ENCODE measurements at regions not wholly inside any gene's neighbourhood (a gene's known extent, or its start where the extent isn't known, plus 50 kb on each side); places are given as distances from the start of the nearest gene placed in this dataset.

GRCh38 chr22:46092670-46093410 lies 57.5 kb upstream of the PPARA start:
- H3F3A ChIP-seq (ENCODE audit: low read depth): no peaks in the 10 kb centered on the region
- H3K4me3 ChIP-seq: no peak overlapping the region
- H3K4me2 ChIP-seq: no peak overlapping the region
- H2AFZ ChIP-seq (replicated peaks): no peak overlapping the region
- H3K36me3 ChIP-seq: no peaks in the 10 kb centered on the region
- H3K9ac ChIP-seq: no peak overlapping the region
- no peaks in the 10 kb centered on the region for H3K27me3 ChIP-seq
- peak overlapping the region; percentile 86 for H3K27ac Mint-ChIP-seq
- H3K79me2 ChIP-seq (ENCODE audit: low read depth): no peaks in the 10 kb centered on the region
- no peak overlapping the region for H3K27ac ChIP-seq
- no peak for DNase-seq (ENCODE audit: low spot score)
- H3K36me3 Mint-ChIP-seq: no peaks in the 10 kb centered on the region
- H4K20me1 ChIP-seq (ENCODE audit: low read depth): no peaks in the 10 kb centered on the region
- H3K4me1 ChIP-seq: peaks cover 2% of the 10 kb centered on the region
- no peaks in the 10 kb centered on the region for H3K9me3 ChIP-seq (ENCODE audit: low read depth)
- peaks cover 9% of the 10 kb centered on the region for H3K27me3 Mint-ChIP-seq (ENCODE audit: insufficient read depth, low read depth)
- no peaks in the 10 kb centered on the region for H3K9me3 Mint-ChIP-seq
- no peak overlapping the region for H3K4me3 Mint-ChIP-seq
- peaks cover 5% of the 10 kb centered on the region for H3K4me1 Mint-ChIP-seq
- TF ChIP-seq CTCF (IDR thresholded peaks at IDR 0.05): no peak

GRCh38 chr22:46093796-46094195 lies 56.5 kb upstream of the PPARA start:
- Histone ChIP-seq H3K4me2 (no peak overlapping the region), H3K36me3 (no peaks in the 10 kb centered on the region), H3K4me3 (no peak overlapping the region), H3K27ac (no peak overlapping the region), H3K9me3 (ENCODE audit: low read depth) (no peaks in the 10 kb centered on the region), H2AFZ (replicated peaks) (no peak overlapping the region), H3K4me1 (no peaks in the 10 kb centered on the region), H3K79me2 (ENCODE audit: low read depth) (no peaks in the 10 kb centered on the region), H3K9ac (no peak overlapping the region), H4K20me1 (ENCODE audit: low read depth) (no peaks in the 10 kb centered on the region), H3K27me3 (no peaks in the 10 kb centered on the region), H3F3A (ENCODE audit: low read depth) (no peaks in the 10 kb centered on the region)
- Mint-ChIP-seq H3K4me3 (no peak overlapping the region), H3K4me1 (no peaks in the 10 kb centered on the region), H3K9me3 (no peaks in the 10 kb centered on the region), H3K27me3 (ENCODE audit: insufficient read depth, low read depth) (peaks cover 5% of the 10 kb centered on the region), H3K27ac (peak overlapping the region; percentile 32), H3K36me3 (no peaks in the 10 kb centered on the region)
- no peak for DNase-seq (ENCODE audit: low spot score)
- no peak for TF ChIP-seq EZH2 (IDR thresholded peaks at IDR 0.05)
- TF ChIP-seq EZH2phosphoT487 (IDR thresholded peaks at IDR 0.05): no peak
- no peak for TF ChIP-seq CTCF (IDR thresholded peaks at IDR 0.05)

- no peaks in the 10 kb centered on the region for H3K4me1 Mint-ChIP-seq
- no peak overlapping the region for H3K4me2 ChIP-seq
- no peaks in the 10 kb centered on the region for H3K9me3 Mint-ChIP-seq
- no peaks in the 10 kb centered on the region for H3K9me3 ChIP-seq (ENCODE audit: low read depth)
- H4K20me1 ChIP-seq (ENCODE audit: low read depth): no peaks in the 10 kb centered on the region
- no peak for TF ChIP-seq EZH2 (IDR thresholded peaks at IDR 0.05)
- H3F3A ChIP-seq (ENCODE audit: low read depth): no peaks in the 10 kb centered on the region
- H3K27me3 Mint-ChIP-seq (ENCODE audit: insufficient read depth, low read depth): peaks cover 5% of the 10 kb centered on the region
- H3K4me3 ChIP-seq: no peak overlapping the region
- no peaks in the 10 kb centered on the region for H3K36me3 Mint-ChIP-seq
- no peaks in the 10 kb centered on the region for H3K36me3 ChIP-seq
- no peak overlapping the region for H2AFZ ChIP-seq (replicated peaks)
- no peak overlapping the region for H3K27ac ChIP-seq
- no peaks in the 10 kb centered on the region for H3K79me2 ChIP-seq (ENCODE audit: low read depth)
- DNase-seq (ENCODE audit: low spot score): no peak
- no peaks in the 10 kb centered on the region for H3K27me3 ChIP-seq
- no peak overlapping the region for H3K27ac Mint-ChIP-seq
- H3K9ac ChIP-seq: no peak overlapping the region
- no peak overlapping the region for H3K4me3 Mint-ChIP-seq
- no peaks in the 10 kb centered on the region for H3K4me1 ChIP-seq
These were observed 55.6 kb upstream of the PPARA start for GRCh38 chr22:46094676-46095075.

GRCh38 chr22:46096051-46096450 lies 54.3 kb upstream of the PPARA start:
- Mint-ChIP-seq H3K4me1 (no peaks in the 10 kb centered on the region), H3K27me3 (ENCODE audit: insufficient read depth, low read depth) (peaks cover 7% of the 10 kb centered on the region), H3K4me3 (no peak overlapping the region), H3K27ac (no peak overlapping the region), H3K36me3 (no peaks in the 10 kb centered on the region), H3K9me3 (no peaks in the 10 kb centered on the region)
- Histone ChIP-seq H3K36me3 (no peaks in the 10 kb centered on the region), H2AFZ (replicated peaks) (no peak overlapping the region), H3K79me2 (ENCODE audit: low read depth) (no peaks in the 10 kb centered on the region), H3K9me3 (ENCODE audit: low read depth) (no peaks in the 10 kb centered on the region), H3F3A (ENCODE audit: low read depth) (no peaks in the 10 kb centered on the region), H3K4me1 (no peaks in the 10 kb centered on the region), H3K4me2 (no peak overlapping the region), H3K27ac (no peak overlapping the region), H3K9ac (no peak overlapping the region), H3K27me3 (no peaks in the 10 kb centered on the region), H3K4me3 (no peak overlapping the region), H4K20me1 (ENCODE audit: low read depth) (no peaks in the 10 kb centered on the region)
- DNase-seq (ENCODE audit: low spot score): no peak
- no peak for TF ChIP-seq EZH2 (IDR thresholded peaks at IDR 0.05)
- no peak for TF ChIP-seq EZH2phosphoT487 (IDR thresholded peaks at IDR 0.05)
- no peak for TF ChIP-seq CTCF (IDR thresholded peaks at IDR 0.05)
